ENCODE measurements at regions not wholly inside any gene's neighbourhood (a gene's known extent, or its start where the extent isn't known, plus 50 kb on each side); places are given as distances from the start of the nearest gene placed in this dataset.

GRCh38 chr2:193250389-193250788, 1055.7 kb upstream of the TMEFF2 start:
- Histone ChIP-seq H3K23me2 (ENCODE audit: low read depth, low read length) (no peaks in the 10 kb centered on the region), H4K8ac (ENCODE audit: extremely low read depth, insufficient read depth, low read length) (no peak overlapping the region), H2AFZ (ENCODE audit: low read length) (no peak overlapping the region), H3K4me2 (ENCODE audit: insufficient read depth in 1 of 2, low read depth in 2 of 2, low read length in 2 of 2) (no peak overlapping the region), H3K27me3 (replicated peaks in 1 of 4; ENCODE audit: control insufficient read depth in 3 of 4, extremely low read depth in 1 of 4, insufficient read depth in 3 of 4, low read length in 3 of 4) (no peaks in the 10 kb centered on the region), H3K14ac (ENCODE audit: insufficient read length) (no peak overlapping the region), H3K4me1 (replicated peaks in 1 of 4; ENCODE audit: control insufficient read depth in 3 of 4, insufficient read depth in 4 of 4, low read length in 3 of 4) (no peaks in the 10 kb centered on the region), H2BK12ac (ENCODE audit: low read depth, low read length) (no peak overlapping the region), H2BK20ac (ENCODE audit: low read length) (no peak overlapping the region), H3K79me1 (ENCODE audit: low read depth, low read length) (no peaks in the 10 kb centered on the region), H4K20me1 (replicated peaks in 1 of 2; ENCODE audit: control insufficient read depth in 1 of 2, insufficient read depth in 2 of 2, low read length in 2 of 2) (no peaks in the 10 kb centered on the region), H3K9me3 (ENCODE audit: insufficient read depth in 2 of 2, low read depth in 1 of 2, low read length in 1 of 2) (no peaks in the 10 kb centered on the region), H4K5ac (ENCODE audit: insufficient read length, low read depth, low read length) (no peak overlapping the region), H4K91ac (replicated peaks; ENCODE audit: insufficient read length, low read length) (no peak overlapping the region), H3K23ac (ENCODE audit: insufficient read length) (no peak overlapping the region), H3K4me3 (ENCODE audit: extremely low read depth in 1 of 4, insufficient read depth in 2 of 4, low read depth in 3 of 4, low read length in 4 of 4) (no peak overlapping the region), H3K36me3 (ENCODE audit: control insufficient read depth in 2 of 4, insufficient read depth in 4 of 4, low read length in 3 of 4) (no peaks in the 10 kb centered on the region), H3K9ac (replicated peaks in 1 of 4; ENCODE audit: extremely low read depth in 1 of 4, low read depth in 3 of 4, low read length in 3 of 4) (no peak overlapping the region), H3K27ac (ENCODE audit: low read depth, low read length) (no peak overlapping the region), H2AK5ac (ENCODE audit: low read depth, low read length) (no peak overlapping the region), H2BK5ac (ENCODE audit: low read depth, low read length) (no peak overlapping the region), H3K4ac (replicated peaks; ENCODE audit: insufficient read length, low read depth, low read length) (no peak overlapping the region), H3K18ac (ENCODE audit: extremely low read depth, low read length) (no peak overlapping the region), H3K56ac (replicated peaks; ENCODE audit: insufficient read length, low read depth, low read length) (no peak overlapping the region), H2BK120ac (replicated peaks; ENCODE audit: low read depth, low read length) (no peak overlapping the region), H2BK15ac (ENCODE audit: low read length) (no peak overlapping the region), H3K79me2 (ENCODE audit: control insufficient read depth in 1 of 2, insufficient read depth in 2 of 2, low read length in 2 of 2) (no peaks in the 10 kb centered on the region)
- POLR2A ChIA-PET (ENCODE audit: partially characterized antibody) = no interaction called here
- FAIRE-seq (no peak), DNase-seq (ENCODE audit: low read depth in 1 of 2, low spot score in 2 of 2) (no peak)
- TF ChIP-seq KDM4A (IDR thresholded peaks at IDR 0.05; ENCODE audit: low read depth, low read length, severe bottlenecking) (no peak), EP300 (IDR thresholded peaks at IDR 0.05; ENCODE audit: borderline replicate concordance in 1 of 2, low read depth in 2 of 2, low read length in 2 of 2) (no peak), HDAC6 (IDR thresholded peaks at IDR 0.05; ENCODE audit: low read depth, low read length) (no peak)
- CTCF ChIA-PET (ENCODE audit: partially characterized antibody) = interaction anchor here (1.5 kb wide), 1 partner anchor 9 kb away, joined by 7 read pairs; no protein-coding TSS in a partner anchor
